Activated CD4-positive, alpha-beta T cell treated with anti-CD3 and anti-CD28 coated beads, Interleukin-2, amount 10 ng/mL, durations not matched to agents 24 days and 14 days (primary cell): ENCODE measurements at regions not wholly inside any gene's neighbourhood (a gene's known extent, or its start where the extent isn't known, plus 50 kb on each side); places are given as distances from the start of the nearest gene placed in this dataset.
"Not testable (repeated sequence)": the region's sequence is repeated elsewhere in the genome, so short reads cannot be mapped to it uniquely, and the experiment has no call there.

Source experiments
- DNase-seq: peaks from one replicate; pipeline ENCODE4 v3.0.0; 2022
- H3K27ac Mint-ChIP-seq: one replicate; pipeline ENCODE4 v1.8.0; 2022; ENCODE audit warnings: mild to moderate bottlenecking, mixed read lengths
- H3K27me3 Mint-ChIP-seq: one replicate; pipeline ENCODE4 v1.8.0; 2022; ENCODE audit warnings: mixed read lengths
- H3K36me3 Mint-ChIP-seq: one replicate; pipeline ENCODE4 v1.8.0; 2022; ENCODE audit warnings: low read depth, mild to moderate bottlenecking, mixed read lengths
- H3K4me1 Mint-ChIP-seq: one replicate; pipeline ENCODE4 v1.8.0; 2021; ENCODE audit warnings: mixed read lengths
- H3K4me3 Mint-ChIP-seq: one replicate; pipeline ENCODE4 v1.8.0; 2022; ENCODE audit warnings: mild to moderate bottlenecking, moderate library complexity, mixed read lengths
- H3K9me3 Mint-ChIP-seq: one replicate; pipeline ENCODE4 v1.8.0; 2021; ENCODE audit warnings: mixed read lengths
- intact Hi-C: fragments of 100-400 bp; cut with micrococcal nuclease; formaldehyde crosslinking; loops from one replicate; pipeline ENCODE4 v1.15.1; 2023

DNA sequence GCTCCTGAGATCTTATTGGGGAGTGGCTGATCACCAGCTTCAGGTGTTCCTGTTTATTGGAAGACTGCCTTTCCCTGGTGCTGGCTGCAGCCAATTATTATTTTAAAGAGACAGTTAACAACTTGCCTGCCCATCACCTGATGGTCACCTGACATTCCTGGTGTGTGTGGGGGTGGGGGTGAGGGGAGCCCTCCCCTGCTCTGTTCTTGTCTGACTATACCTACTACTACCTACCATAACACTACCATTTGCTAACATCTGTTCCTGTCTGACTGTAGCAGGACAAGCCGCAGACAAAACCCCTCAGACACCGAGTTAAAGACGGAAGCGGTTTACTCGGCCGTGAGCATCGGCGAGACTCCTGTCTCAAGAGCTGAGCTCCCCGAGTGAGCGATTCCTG is 54.9 kb upstream of the NBPF3 start:
- Mint-ChIP-seq H3K27ac (no peak overlapping the region), H3K36me3 (no peaks in the 10 kb centered on the region), H3K4me1 (peaks cover 3% of the 10 kb centered on the region), H3K9me3 (peaks cover 4% of the 10 kb centered on the region), H3K4me3 (no peak overlapping the region), H3K27me3 (peaks cover 19% of the 10 kb centered on the region)
- intact Hi-C loops = no loop called here
- no peak for DNase-seq

- intact Hi-C loops = loop anchor here (1.0 kb wide), 1 partner anchor 12 kb away; no protein-coding TSS in a partner anchor
Observed at GRCh38 chr1:21384620-21385019, 55.3 kb upstream of the NBPF3 start.

DNA sequence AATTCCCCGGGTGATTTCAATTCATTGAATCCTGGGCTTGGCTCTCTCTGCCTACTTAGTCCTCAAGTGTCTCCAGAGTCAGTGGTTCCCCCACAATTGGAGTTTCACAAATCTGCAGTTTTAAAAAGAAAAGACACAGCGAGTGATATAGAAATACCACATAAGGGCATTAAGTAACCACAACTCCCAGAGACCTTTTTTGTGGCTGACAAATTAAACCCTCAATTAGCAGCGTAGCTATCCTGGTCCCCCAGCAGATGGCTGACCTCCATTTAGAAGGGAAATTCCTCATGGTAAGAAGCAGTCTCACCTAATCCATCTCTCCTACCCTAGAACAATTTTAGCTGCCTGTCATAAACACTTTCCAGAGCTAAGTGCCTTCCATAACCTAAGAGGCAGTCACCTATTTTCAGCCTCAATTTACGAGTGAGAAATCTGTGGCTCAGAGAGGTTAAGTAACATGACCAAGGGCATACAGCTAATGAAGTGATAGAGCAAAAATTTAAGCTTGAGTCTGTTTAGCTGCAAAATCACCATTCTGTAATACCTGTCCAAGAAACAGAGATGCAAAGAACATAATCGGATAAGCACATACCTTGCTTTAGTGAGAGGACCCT is 56.0 kb upstream of the NBPF3 start:
- Mint-ChIP-seq H3K4me3 (no peak overlapping the region), H3K27me3 (peaks cover 19% of the 10 kb centered on the region), H3K27ac (no peak overlapping the region), H3K4me1 (peaks cover 2% of the 10 kb centered on the region), H3K36me3 (no peaks in the 10 kb centered on the region), H3K9me3 (peaks cover 4% of the 10 kb centered on the region)
- intact Hi-C loops = loop anchor here (1.0 kb wide), 1 partner anchor 12 kb away; no protein-coding TSS in a partner anchor
- no peak for DNase-seq

More at GRCh38 chr1:21384620-21385019, 55.3 kb upstream of the NBPF3 start:
- H3K9me3 Mint-ChIP-seq = peaks cover 4% of the 10 kb centered on the region
- peaks cover 19% of the 10 kb centered on the region for H3K27me3 Mint-ChIP-seq
- DNase-seq = no peak
- H3K4me1 Mint-ChIP-seq = peaks cover 2% of the 10 kb centered on the region
- H3K36me3 Mint-ChIP-seq = no peaks in the 10 kb centered on the region
- no peak overlapping the region for H3K4me3 Mint-ChIP-seq
- no peak overlapping the region for H3K27ac Mint-ChIP-seq

DNA sequence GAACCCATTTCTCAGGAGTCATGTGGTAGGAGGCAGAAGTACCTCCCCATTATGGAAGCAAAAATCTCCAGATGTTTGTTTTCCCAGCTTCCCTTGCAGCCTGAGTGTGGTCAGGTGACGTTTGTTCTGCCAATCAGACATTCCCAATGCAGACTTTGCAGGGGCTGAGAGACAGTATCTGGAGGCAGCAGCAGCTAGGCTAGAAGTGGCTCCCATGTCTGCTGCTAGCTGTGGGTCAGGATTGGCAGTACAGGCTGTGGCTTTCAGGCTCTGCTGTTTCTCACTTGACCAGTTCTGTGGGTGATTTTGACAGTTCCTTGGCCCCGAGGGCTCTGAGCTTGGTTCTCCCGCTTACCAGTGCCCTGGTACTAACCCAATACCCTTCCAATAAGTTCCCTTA is 58.6 kb upstream of the NBPF3 start:
- Mint-ChIP-seq H3K4me3 (no peak overlapping the region), H3K27me3 (peaks cover 22% of the 10 kb centered on the region), H3K9me3 (peaks cover 8% of the 10 kb centered on the region), H3K4me1 (peaks cover 2% of the 10 kb centered on the region), H3K27ac (no peak overlapping the region), H3K36me3 (no peaks in the 10 kb centered on the region)
- DNase-seq = no peak
- intact Hi-C loops = no loop called here

DNA sequence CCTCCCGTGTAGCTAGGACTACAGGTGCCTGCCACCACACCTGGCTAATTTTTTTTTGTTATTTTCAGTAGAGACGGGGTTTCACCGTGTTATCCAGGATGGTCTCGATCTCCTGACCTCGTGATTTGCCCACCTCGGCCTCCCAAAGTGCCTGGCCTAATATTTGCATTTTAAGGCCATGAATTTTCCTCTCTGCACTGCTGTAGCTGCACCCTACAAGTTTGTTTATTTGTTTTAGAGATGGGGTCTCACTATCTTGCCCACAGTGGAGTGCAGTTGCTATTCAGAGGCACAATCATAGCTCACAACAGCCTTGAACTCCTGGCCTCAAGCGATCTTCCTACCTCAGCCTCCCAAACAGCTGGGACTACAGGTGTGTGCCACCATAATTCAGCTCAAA is 59.8 kb upstream of the NBPF3 start:
- H3K9me3 Mint-ChIP-seq, H3K4me3 Mint-ChIP-seq, DNase-seq, H3K27ac Mint-ChIP-seq, H3K4me1 Mint-ChIP-seq, intact Hi-C loops, H3K36me3 Mint-ChIP-seq: not testable (repeated sequence)
- peaks cover 19% of the 10 kb centered on the region for H3K27me3 Mint-ChIP-seq

- Mint-ChIP-seq H3K4me1 (peaks cover 2% of the 10 kb centered on the region), H3K36me3 (no peaks in the 10 kb centered on the region), H3K27me3 (peaks cover 15% of the 10 kb centered on the region), H3K4me3 (no peak overlapping the region), H3K9me3 (peaks cover 8% of the 10 kb centered on the region), H3K27ac (no peak overlapping the region)
- DNase-seq = no peak
- intact Hi-C loops = no loop called here
Observed at GRCh38 chr1:21379571-21379970, 60.4 kb upstream of the NBPF3 start.

GRCh38 chr1:21378705-21379494 is 61.0 kb upstream of the NBPF3 start:
- Mint-ChIP-seq H3K27ac (no peak overlapping the region), H3K9me3 (peaks cover 8% of the 10 kb centered on the region), H3K4me1 (peaks cover 2% of the 10 kb centered on the region), H3K4me3 (no peak overlapping the region), H3K27me3 (peaks cover 12% of the 10 kb centered on the region), H3K36me3 (no peaks in the 10 kb centered on the region)
- intact Hi-C loops = no loop called here
- DNase-seq = no peak

- no peak overlapping the region for H3K4me3 Mint-ChIP-seq
Observed at GRCh38 chr1:21372383-21372782, 67.6 kb upstream of the NBPF3 start.

DNA sequence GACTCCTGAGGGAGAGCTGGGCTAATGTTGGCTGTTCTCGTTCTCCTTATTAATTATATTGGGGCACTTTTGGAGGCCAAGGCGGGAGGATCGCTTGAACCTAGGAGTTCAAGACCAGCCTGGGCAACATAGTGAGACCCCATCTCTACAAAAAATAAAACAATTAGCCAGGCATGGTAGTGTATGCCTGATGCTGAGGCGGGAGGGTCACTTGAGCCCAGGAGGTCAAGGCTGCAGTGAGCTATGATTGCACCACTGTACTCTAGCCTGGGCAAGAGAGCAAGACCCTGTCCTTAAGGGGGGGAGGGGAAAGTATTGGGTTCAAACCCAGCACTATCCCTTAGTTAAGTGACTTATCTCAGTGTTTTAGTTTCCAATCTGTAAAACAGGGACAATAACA is 70.0 kb upstream of the NBPF3 start:
- no peak overlapping the region for H3K4me3 Mint-ChIP-seq
- no peaks in the 10 kb centered on the region for H3K9me3 Mint-ChIP-seq
- H3K27ac Mint-ChIP-seq = no peak overlapping the region
- intact Hi-C loops = no loop called here
- no peaks in the 10 kb centered on the region for H3K27me3 Mint-ChIP-seq
- H3K4me1 Mint-ChIP-seq = peaks cover 6% of the 10 kb centered on the region
- no peak for DNase-seq
- H3K36me3 Mint-ChIP-seq = no peaks in the 10 kb centered on the region

More at GRCh38 chr1:21372383-21372782, 67.6 kb upstream of the NBPF3 start:
- H3K36me3 Mint-ChIP-seq = no peaks in the 10 kb centered on the region
- intact Hi-C loops = loop anchor here (1.0 kb wide), 1 partner anchor 12 kb away; no protein-coding TSS in a partner anchor
- H3K27me3 Mint-ChIP-seq = no peaks in the 10 kb centered on the region
- H3K4me1 Mint-ChIP-seq = peaks cover 5% of the 10 kb centered on the region
- H3K9me3 Mint-ChIP-seq = no peaks in the 10 kb centered on the region
- H3K27ac Mint-ChIP-seq = no peak overlapping the region
- DNase-seq = no peak

GRCh38 chr1:21368515-21369289 is 71.2 kb upstream of the NBPF3 start:
- Mint-ChIP-seq H3K4me1 (peaks cover 10% of the 10 kb centered on the region), H3K4me3 (no peak overlapping the region), H3K27ac (peak overlapping the region; percentile 13), H3K27me3 (no peaks in the 10 kb centered on the region), H3K9me3 (no peaks in the 10 kb centered on the region), H3K36me3 (no peaks in the 10 kb centered on the region)
- intact Hi-C loops = loop anchor here (1.0 kb wide), 3 partner anchors 113 to 151 kb away; no protein-coding TSS in a partner anchor
- DNase-seq = peak; percentile 87

DNA sequence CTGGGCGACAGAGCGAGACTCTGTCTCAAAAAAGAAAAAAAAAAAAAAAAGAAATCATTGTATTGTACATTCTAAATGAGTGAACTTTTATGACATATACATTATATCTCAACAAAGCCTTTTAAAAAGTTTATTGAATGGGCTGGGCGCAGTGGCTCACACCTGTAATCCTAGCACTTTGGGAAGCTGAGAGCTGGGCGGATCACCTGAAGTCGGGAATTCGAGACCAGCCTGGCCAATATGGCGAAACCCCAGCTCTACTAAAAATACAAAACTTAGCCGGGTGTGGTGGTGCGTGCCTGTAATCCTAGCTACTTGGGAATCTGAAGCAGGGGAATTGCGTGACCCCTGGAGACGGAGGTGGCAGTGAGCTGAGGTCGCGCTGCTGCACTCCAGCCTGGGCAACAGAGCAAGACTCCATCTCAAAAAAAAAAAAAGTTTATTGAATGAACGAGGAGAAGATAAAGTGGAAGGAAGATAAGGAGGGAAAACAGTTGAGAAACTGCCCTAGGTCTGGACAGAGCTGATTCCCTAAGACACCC is 71.9 kb upstream of the NBPF3 start:
- H3K4me3 Mint-ChIP-seq, H3K27ac Mint-ChIP-seq, H3K27me3 Mint-ChIP-seq, H3K9me3 Mint-ChIP-seq, DNase-seq, H3K36me3 Mint-ChIP-seq: not testable (repeated sequence)
- H3K4me1 Mint-ChIP-seq = peaks cover 10% of the 10 kb centered on the region
- intact Hi-C loops = loop anchor here (1.0 kb wide), 3 partner anchors 113 to 151 kb away; no protein-coding TSS in a partner anchor

DNA sequence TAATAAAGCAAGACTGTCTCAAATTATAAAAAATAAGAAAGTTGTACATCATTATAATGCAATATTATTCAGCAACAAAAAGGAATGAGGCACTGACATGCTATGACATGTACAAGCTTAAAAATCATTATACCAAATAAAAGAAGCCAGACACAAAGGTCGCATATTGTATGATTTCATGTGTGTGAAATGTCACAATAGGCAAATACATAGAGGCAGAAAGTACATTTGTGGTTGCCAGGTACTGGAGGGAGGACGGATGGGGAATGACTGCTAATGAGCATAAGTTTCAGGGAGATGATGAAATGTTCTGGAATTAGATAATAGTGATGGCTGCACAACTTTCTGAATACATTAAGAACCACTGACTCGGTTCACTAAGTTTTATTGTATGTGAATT is 73.6 kb upstream of the NBPF3 start:
- Mint-ChIP-seq H3K9me3 (no peaks in the 10 kb centered on the region), H3K36me3 (no peaks in the 10 kb centered on the region), H3K4me1 (peaks cover 10% of the 10 kb centered on the region), H3K27ac (no peak overlapping the region), H3K27me3 (no peaks in the 10 kb centered on the region), H3K4me3 (no peak overlapping the region)
- intact Hi-C loops = no loop called here
- no peak for DNase-seq

- intact Hi-C loops = no loop called here
- no peak for DNase-seq
- H3K27me3 Mint-ChIP-seq = no peaks in the 10 kb centered on the region
Observed at GRCh38 chr1:21365036-21365435, 74.8 kb upstream of the ECE1 start.

More at GRCh38 chr1:21365036-21365435, 74.8 kb upstream of the ECE1 start:
- peaks cover 12% of the 10 kb centered on the region for H3K4me1 Mint-ChIP-seq
- no peaks in the 10 kb centered on the region for H3K36me3 Mint-ChIP-seq
- no peak overlapping the region for H3K27ac Mint-ChIP-seq
- no peak overlapping the region for H3K4me3 Mint-ChIP-seq
- no peaks in the 10 kb centered on the region for H3K9me3 Mint-ChIP-seq
